Liver (tissue), 2 donors: ENCODE measurements at regions not wholly inside any gene's neighbourhood (a gene's known extent, or its start where the extent isn't known, plus 50 kb on each side); places are given as distances from the start of the nearest gene placed in this dataset.

Experiments used
- TF ChIP-seq, protein P1 (sequence below): fragments of 150-350 bp; IDR thresholded peaks from 2 replicates; pipeline ENCODE4 v1.5.1; 2017; ENCODE audit warnings: improper control_type of control experiment, low read depth, low read length; ENCODE audit not compliant: missing input control
- TF ChIP-seq, protein P2 (sequence below): IDR thresholded peaks from 2 replicates; pipeline ENCODE4 v1.6.1; 2016; ENCODE audit warnings: antibody characterized with exemption
- donor health status: healthy.

DNA sequence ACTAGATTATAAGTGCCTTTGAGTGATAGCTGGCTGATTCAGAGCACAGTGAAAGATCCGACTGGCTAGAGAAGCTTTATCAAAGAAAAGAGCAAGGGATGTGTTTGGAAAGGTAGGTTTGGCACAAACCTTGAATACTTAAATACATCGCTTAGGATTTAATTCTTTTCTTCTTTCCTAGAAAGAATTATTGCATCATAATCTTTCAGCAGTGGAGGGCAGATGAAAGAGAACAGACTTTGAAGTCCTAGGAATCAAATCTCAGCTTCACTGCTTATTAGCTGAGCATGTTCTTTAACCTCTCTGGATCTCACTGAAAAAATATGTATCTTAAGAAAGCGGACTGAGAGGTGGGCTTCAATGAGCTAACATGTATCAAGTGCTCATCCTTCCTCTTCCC is 122.8 kb downstream of the ZNF365 start:
- TF ChIP-seq, protein P1, sequence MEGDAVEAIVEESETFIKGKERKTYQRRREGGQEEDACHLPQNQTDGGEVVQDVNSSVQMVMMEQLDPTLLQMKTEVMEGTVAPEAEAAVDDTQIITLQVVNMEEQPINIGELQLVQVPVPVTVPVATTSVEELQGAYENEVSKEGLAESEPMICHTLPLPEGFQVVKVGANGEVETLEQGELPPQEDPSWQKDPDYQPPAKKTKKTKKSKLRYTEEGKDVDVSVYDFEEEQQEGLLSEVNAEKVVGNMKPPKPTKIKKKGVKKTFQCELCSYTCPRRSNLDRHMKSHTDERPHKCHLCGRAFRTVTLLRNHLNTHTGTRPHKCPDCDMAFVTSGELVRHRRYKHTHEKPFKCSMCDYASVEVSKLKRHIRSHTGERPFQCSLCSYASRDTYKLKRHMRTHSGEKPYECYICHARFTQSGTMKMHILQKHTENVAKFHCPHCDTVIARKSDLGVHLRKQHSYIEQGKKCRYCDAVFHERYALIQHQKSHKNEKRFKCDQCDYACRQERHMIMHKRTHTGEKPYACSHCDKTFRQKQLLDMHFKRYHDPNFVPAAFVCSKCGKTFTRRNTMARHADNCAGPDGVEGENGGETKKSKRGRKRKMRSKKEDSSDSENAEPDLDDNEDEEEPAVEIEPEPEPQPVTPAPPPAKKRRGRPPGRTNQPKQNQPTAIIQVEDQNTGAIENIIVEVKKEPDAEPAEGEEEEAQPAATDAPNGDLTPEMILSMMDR, result no peak
- TF ChIP-seq, protein P2, sequence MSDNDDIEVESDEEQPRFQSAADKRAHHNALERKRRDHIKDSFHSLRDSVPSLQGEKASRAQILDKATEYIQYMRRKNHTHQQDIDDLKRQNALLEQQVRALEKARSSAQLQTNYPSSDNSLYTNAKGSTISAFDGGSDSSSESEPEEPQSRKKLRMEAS, result no peak
